K562 (cell line): ENCODE measurements at regions not wholly inside any gene's neighbourhood (a gene's known extent, or its start where the extent isn't known, plus 50 kb on each side); places are given as distances from the start of the nearest gene placed in this dataset. TPM values are rescaled to one million over a fixed set of nuclear protein-coding genes. Genes with fewer than 3 reads are reported as not detected.

ENCODE experiments used
- ATAC-seq: fragments of 200-7000 bp; cut with Tn5 transposase; 3 replicates; pipeline ENCODE4 v1.9.1; 2020; ENCODE audit warnings: moderate library complexity
- BruUV-seq: library from RNA; stranded (reverse); fragments of 400-500 nt; replicated peaks from 2 replicates; lab custom pipeline; 2021; lab: Mats Ljungman, UMichigan
- CTCF ChIA-PET: fragments of 300-600 bp; formaldehyde crosslinking; extraction: SDS; loops from one replicate; lab custom pipeline; 2021; ENCODE audit warnings: low intra/inter-chr PET ratio; lab: Yijun Ruan, JAX
- POLR2A ChIA-PET: fragments of 300-600, 350-650 bp; sonication (Branson Sonifier 250); formaldehyde crosslinking; extraction: SDS; loops from one replicate; lab custom pipeline; 2021; ENCODE audit warnings: antibody characterized with exemption, inconsistent platforms; lab: Yijun Ruan, JAX
- DNase-seq, 4 experiments: peaks; one replicate each; pipeline versions ENCODE4 v3.0.0 to v3.0.0-alpha.2; 2011 to 2018; ENCODE audit warnings: low spot score in 3 of 4, mixed read lengths in 3 of 4; ENCODE audit errors: extremely low read depth in 1 of 4
- FAIRE-seq: peaks from 2 replicates; lab custom pipeline; 2011; peaks lifted over from hg19 to GRCh38; lab: Jason Lieb, UNC
- H2AFZ ChIP-seq: 2 replicates; pipeline ENCODE4 v1.6.0; 2011; ENCODE audit warnings: low read depth, low read length, control low read depth, inconsistent platforms
- H3K27ac ChIP-seq: fragments of 200-600 bp; 3 replicates; pipeline ENCODE4 v1.8.0; 2011; ENCODE audit warnings: low read depth, mild to moderate bottlenecking, control low read depth, inconsistent platforms, low read length, moderate library complexity, mixed read lengths; ENCODE audit errors: extremely low read depth
- H3K27me3 ChIP-seq, 2 experiments: fragments of 300-600 bp in 1 of 2; 2 replicates in 1 of 2; 3 replicates in 1 of 2; pipeline versions ENCODE4 v1.6.0 to v1.8.0; 2011; ENCODE audit warnings: inconsistent platforms in 2 of 2, low read length in 2 of 2, mild to moderate bottlenecking in 1 of 2, mixed read lengths in 1 of 2, moderate library complexity in 1 of 2; ENCODE audit not compliant: control insufficient read depth in 2 of 2, insufficient read depth in 2 of 2
- H3K36me3 ChIP-seq: fragments of 300-600 bp; 3 replicates; pipeline ENCODE4 v1.8.0; 2011; ENCODE audit warnings: mild to moderate bottlenecking, low read length, inconsistent platforms; ENCODE audit not compliant: control insufficient read depth, insufficient read depth
- H3K4me1 ChIP-seq, 2 experiments: fragments of 200-600 bp in 1 of 2; replicated peaks in 1 of 2; 2 replicates in 1 of 2; 3 replicates in 1 of 2; pipeline versions ENCODE4 v1.5.1 to v1.8.0; 2011; ENCODE audit warnings: inconsistent platforms in 2 of 2, low read length in 2 of 2, mild to moderate bottlenecking in 1 of 2, mixed read lengths in 1 of 2, moderate library complexity in 1 of 2; ENCODE audit not compliant: control insufficient read depth in 2 of 2, insufficient read depth in 2 of 2
- H3K4me2 ChIP-seq: 2 replicates; pipeline ENCODE4 v1.6.1; 2011; ENCODE audit warnings: low read length, control low read depth, inconsistent platforms, mixed read lengths; ENCODE audit not compliant: insufficient read depth
- H3K4me3 ChIP-seq: fragments of 200-600 bp; sonication (generic), shearing (Covaris generic); 2 replicates; pipeline ENCODE4 v1.5.1; 2016; ENCODE audit warnings: control low read depth, inconsistent platforms
- H3K79me2 ChIP-seq: fragments of 200-600 bp; 3 replicates; pipeline ENCODE4 v1.8.0; 2011; ENCODE audit warnings: low read length, inconsistent platforms; ENCODE audit not compliant: control insufficient read depth, insufficient read depth
- H3K9ac ChIP-seq, 2 experiments: 2 replicates each; pipeline versions ENCODE4 v1.6.0 to v1.6.1; 2011; ENCODE audit warnings: low read depth in 2 of 2, low read length in 2 of 2, control low read depth in 1 of 2, inconsistent platforms in 1 of 2, mild to moderate bottlenecking in 1 of 2, mixed read lengths in 1 of 2; ENCODE audit not compliant: insufficient read depth in 1 of 2
- H3K9me1 ChIP-seq: one replicate; pipeline ENCODE4 v1.6.0; 2011; ENCODE audit warnings: inconsistent platforms, mild to moderate bottlenecking, low read length, moderate library complexity; ENCODE audit not compliant: control insufficient read depth, insufficient read depth
- H3K9me3 ChIP-seq: replicated peaks from 2 replicates; pipeline ENCODE4 v1.5.1; 2011; ENCODE audit warnings: low read depth, low read length, inconsistent platforms; ENCODE audit not compliant: control insufficient read depth, insufficient read depth
- H4K20me1 ChIP-seq: replicated peaks from 2 replicates; pipeline ENCODE4 v1.6.1; 2011; ENCODE audit warnings: low read length, inconsistent platforms, mixed read lengths; ENCODE audit not compliant: control insufficient read depth, insufficient read depth
- BRD9 ChIP-seq: fragments of 450-650 bp; IDR thresholded peaks from 2 replicates; pipeline ENCODE4 v1.6.1; 2018; ENCODE audit warnings: low read depth; ENCODE audit not compliant: partially characterized antibody
- FOXK2 ChIP-seq, 2 experiments: fragments of 450-650 bp; IDR thresholded peaks in 1 of 2; conservative IDR thresholded peaks in 1 of 2; 2 replicates each; pipeline ENCODE4 v1.6.1; 2016; ENCODE audit warnings: low read depth in 2 of 2, mild to moderate bottlenecking in 1 of 2
- GABPA ChIP-seq: fragments of 200-800 bp; sonication (Bioruptor generic); conservative IDR thresholded peaks from 2 replicates; pipeline ENCODE4 v1.6.1; 2016; ENCODE audit warnings: low read depth, missing genetic modification characterization, missing compliant biosample characterization
- JUND ChIP-seq, 2 experiments: IDR thresholded peaks; 2 replicates in 1 of 2; 3 replicates in 1 of 2; pipeline ENCODE4 v1.6.1; 2011; ENCODE audit warnings: borderline replicate concordance in 2 of 2, low read depth in 2 of 2, low read length in 2 of 2, improper control_type of control experiment in 1 of 2, missing biosample characterization in 1 of 2, missing genetic modification characterization in 1 of 2, missing genetic modification reagents in 1 of 2
- PHF8 ChIP-seq: fragments of 200-600 bp; sonication (generic); IDR thresholded peaks from 2 replicates; pipeline ENCODE4 v1.6.1; 2012; ENCODE audit warnings: mixed run types, mild to moderate bottlenecking, inconsistent platforms, low read length, moderate library complexity, borderline replicate concordance
- PKNOX1 ChIP-seq: fragments of 450-650 bp; IDR thresholded peaks from 2 replicates; pipeline ENCODE4 v1.6.1; 2016
- SMARCC2 ChIP-seq: fragments of 450-650 bp; IDR thresholded peaks from 2 replicates; pipeline ENCODE4 v1.6.1; 2017; ENCODE audit warnings: antibody characterized with exemption, moderate library complexity, mild to moderate bottlenecking, low read depth
- USF2 ChIP-seq: sonication (generic); formaldehyde crosslinking; IDR thresholded peaks from 2 replicates; pipeline ENCODE4 v1.5.0; 2020; ENCODE audit warnings: missing genetic modification reagents
- WGBS: fragments of 100-300 bp; shearing (Covaris generic); methylation state at CpG from one replicate; pipeline ENCODE4 v1.1.6; 2016; ENCODE audit warnings: low coverage, mixed read lengths; ENCODE audit not compliant: insufficient coverage; ENCODE audit errors: missing lambda C conversion rate; 5-methylcytosine and 5-hydroxymethylcytosine counted together
- in situ Hi-C: fragments of 300-500 bp; cut with MboI; formaldehyde crosslinking; loops from 4 replicates; pipeline ENCODE4 v1.15.0; 2018; ENCODE audit warnings: inconsistent platforms, mixed read lengths
- intact Hi-C: fragments of 100-400 bp; cut with micrococcal nuclease; formaldehyde crosslinking; loops from 2 replicates; pipeline ENCODE4 v1.14.2; 2022
- small RNA-seq: library from RNA; depleted of rRNA; stranded (forward); fragments of <200 nt; gene quantifications from one replicate; pipeline ENCODE3, GENCODE V24; 2014

DNA sequence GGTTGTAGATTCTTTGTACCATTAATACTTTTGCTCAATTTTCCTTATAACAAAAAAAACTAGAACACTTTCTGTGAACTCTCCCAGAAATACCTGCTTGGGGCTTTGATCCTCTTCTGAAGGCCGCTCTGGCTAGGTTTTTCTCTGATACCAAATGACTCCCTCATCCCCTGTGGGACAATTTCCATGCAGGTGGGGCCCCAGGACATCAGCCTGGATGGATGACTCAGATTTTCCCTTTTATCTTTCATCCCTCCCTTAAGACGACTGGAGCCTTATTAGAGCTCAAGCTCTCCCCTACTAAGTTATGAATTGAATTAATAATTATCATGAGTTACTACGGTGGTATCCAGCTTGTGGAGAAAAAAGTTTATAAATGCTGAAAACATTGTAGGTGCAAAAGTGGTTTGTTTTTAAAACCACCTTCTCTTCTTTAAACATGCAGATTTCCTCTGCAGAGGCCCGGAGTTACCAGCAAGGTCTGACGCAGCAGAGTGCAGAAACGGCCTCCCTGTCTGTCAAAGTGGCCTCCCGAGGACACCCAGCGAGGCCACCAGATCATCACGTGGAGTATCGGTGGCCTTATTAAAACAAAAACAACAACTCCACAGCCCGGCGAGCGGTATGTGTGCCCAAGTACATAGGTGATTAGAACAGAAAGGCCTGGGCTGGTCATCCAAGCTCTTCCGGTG is 50.8 kb upstream of the IRX4 start:
- Histone ChIP-seq H4K20me1 (no peaks in the 10 kb centered on the region; the same call in none of the 2 replicates), H3K4me2 (peak overlapping the region; percentile 17; the same call in 1 of the 2 replicates), H3K36me3 (no peaks in the 10 kb centered on the region; the same call in 2 of the 3 replicates), H2AFZ (peak overlapping the region; percentile 23; the same call in 1 of the 2 replicates), H3K79me2 (no peaks in the 10 kb centered on the region), H3K9ac (no peak overlapping the region), H3K4me1 (peaks cover 0 to 15% of the 10 kb centered on the region in 2 experiments; a peak in 1 of 5 replicates), H3K27ac (no peak overlapping the region), H3K4me3 (no peak overlapping the region), H3K27me3 (peaks cover 10 to 66% of the 10 kb centered on the region in 2 experiments), H3K9me3 (peaks cover 8% of the 10 kb centered on the region; the same call in 1 of the 2 replicates), H3K9me1 (no peaks in the 10 kb centered on the region)
- BruUV-seq = no TSS peak
- CTCF ChIA-PET = no interaction called here
- in situ Hi-C loops (no loop called here), intact Hi-C loops (no loop called here)
- FAIRE-seq (no peak), DNase-seq (peak in 1 of 4 experiments; percentile 46), ATAC-seq (peak; percentile 46)
- TF ChIP-seq JUND (IDR thresholded peaks at IDR 0.05; ENCODE audit: borderline replicate concordance, low read depth, low read length) (no peak), JUND (tag; IDR thresholded peaks at IDR 0.05; ENCODE audit: borderline replicate concordance, low read depth, low read length) (0 out of 3 replicates have a peak, but pooled peaks have one; percentile 11), FOXK2 (conservative IDR thresholded peaks at IDR 0.05 in 1 of 2, IDR thresholded peaks at IDR 0.05 in 1 of 2; ENCODE audit: low read depth in 2 of 2) (no peak), PKNOX1 (peak; percentile 58), USF2 (CRISPR knock-in tag) (peak; percentile 28; the same call in 1 of the 2 replicates), GABPA (tag) (0 out of 2 replicates have a peak, but pooled peaks have one; percentile 34), SMARCC2 (no peak), PHF8 (no peak), BRD9 (no peak)
- WGBS = 6% methylated on average over 14 of the region's 14 CpGs
- POLR2A ChIA-PET = no interaction called here

Small RNAs in the stretch of these regions (small RNA-seq; reads per million reads assigned to genes)
- gene AC092266.1 (not detected), gene RF00019 (not detected)
